ENCODE measurements at regions not wholly inside any gene's neighbourhood (a gene's known extent, or its start where the extent isn't known, plus 50 kb on each side); places are given as distances from the start of the nearest gene placed in this dataset.

DNA sequence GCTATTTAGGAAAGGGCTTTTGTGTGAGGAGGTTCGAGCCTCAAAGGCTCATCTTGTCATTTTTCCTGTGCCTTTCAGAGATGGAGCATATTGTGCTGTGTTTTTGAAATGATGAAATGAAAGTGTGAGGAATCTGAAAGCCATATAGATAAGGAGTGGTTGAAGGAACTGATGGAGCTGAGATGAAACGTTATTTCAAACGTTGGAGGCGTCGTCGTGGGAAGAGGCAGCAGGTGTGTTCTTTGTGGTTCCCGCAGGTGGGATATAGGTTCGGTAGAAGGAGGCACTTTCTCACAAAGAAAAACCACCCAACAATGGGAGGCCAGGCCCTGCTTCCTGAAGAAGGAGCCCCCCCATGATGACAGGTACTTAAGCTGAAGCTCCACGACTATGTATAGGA is 83.2 kb upstream of the SNAP25 start:
- TF ChIP-seq, protein P1, sequence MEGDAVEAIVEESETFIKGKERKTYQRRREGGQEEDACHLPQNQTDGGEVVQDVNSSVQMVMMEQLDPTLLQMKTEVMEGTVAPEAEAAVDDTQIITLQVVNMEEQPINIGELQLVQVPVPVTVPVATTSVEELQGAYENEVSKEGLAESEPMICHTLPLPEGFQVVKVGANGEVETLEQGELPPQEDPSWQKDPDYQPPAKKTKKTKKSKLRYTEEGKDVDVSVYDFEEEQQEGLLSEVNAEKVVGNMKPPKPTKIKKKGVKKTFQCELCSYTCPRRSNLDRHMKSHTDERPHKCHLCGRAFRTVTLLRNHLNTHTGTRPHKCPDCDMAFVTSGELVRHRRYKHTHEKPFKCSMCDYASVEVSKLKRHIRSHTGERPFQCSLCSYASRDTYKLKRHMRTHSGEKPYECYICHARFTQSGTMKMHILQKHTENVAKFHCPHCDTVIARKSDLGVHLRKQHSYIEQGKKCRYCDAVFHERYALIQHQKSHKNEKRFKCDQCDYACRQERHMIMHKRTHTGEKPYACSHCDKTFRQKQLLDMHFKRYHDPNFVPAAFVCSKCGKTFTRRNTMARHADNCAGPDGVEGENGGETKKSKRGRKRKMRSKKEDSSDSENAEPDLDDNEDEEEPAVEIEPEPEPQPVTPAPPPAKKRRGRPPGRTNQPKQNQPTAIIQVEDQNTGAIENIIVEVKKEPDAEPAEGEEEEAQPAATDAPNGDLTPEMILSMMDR (IDR thresholded peaks at IDR 0.05): no peak
- no peak for TF ChIP-seq POLR2A (IDR thresholded peaks at IDR 0.05)

Data from right lobe of liver (tissue), 4 donors.